ENCODE measurements at regions not wholly inside any gene's neighbourhood (a gene's known extent, or its start where the extent isn't known, plus 50 kb on each side); places are given as distances from the start of the nearest gene placed in this dataset.
"Not testable (repeated sequence)": the region's sequence is repeated elsewhere in the genome, so short reads cannot be mapped to it uniquely, and the experiment has no call there.

DNA sequence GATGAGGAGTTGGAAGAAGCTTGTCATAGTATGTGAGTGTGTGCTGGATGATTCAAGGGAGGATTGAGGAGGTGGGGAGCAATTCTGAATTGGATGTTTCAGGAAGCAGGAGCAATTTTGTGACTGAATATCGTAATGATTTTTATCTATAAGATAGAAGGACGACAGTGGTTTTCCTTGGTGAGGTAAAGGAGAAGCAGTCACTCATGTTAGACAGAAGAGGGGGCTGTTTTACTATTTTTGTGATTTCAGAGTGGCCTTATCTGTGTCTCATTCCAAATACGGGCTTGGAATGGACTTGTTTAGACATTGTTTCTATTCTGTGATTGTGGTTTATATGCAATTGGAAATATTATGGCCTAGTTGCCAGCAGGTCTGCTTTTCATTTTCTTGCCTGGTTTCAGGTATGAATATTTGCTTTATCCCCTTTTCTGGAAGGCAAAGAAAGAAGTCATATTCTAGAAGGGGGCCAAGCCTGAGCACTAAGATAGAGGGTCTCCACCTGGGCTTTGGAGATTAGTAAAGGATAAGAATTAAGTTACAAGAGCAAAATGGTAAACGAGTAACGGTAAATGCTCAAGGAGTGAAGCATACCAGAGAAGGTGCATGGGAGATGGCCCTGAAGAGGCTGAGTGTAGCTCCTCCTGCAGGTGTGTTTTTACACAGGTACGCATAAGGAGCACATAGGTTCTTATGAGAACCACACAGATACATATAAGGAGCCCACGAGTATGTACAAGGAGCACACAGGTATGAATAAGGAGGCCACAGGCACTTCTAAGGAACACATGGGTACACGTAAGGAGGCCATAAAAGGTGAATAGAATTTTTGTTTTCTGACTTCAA lies 124.6 kb upstream of the KCNAB1 start:
- Histone ChIP-seq H3K9me3 (ENCODE audit: severe bottlenecking) (no peaks in the 10 kb centered on the region), H3K27me3 (ENCODE audit: insufficient read depth, low read depth, severe bottlenecking) (no peaks in the 10 kb centered on the region), H3K27ac (no peak overlapping the region), H3K36me3 (no peaks in the 10 kb centered on the region), H3K4me3 (ENCODE audit: low read depth, low read length) (no peak overlapping the region)
- TF ChIP-seq, protein P1, sequence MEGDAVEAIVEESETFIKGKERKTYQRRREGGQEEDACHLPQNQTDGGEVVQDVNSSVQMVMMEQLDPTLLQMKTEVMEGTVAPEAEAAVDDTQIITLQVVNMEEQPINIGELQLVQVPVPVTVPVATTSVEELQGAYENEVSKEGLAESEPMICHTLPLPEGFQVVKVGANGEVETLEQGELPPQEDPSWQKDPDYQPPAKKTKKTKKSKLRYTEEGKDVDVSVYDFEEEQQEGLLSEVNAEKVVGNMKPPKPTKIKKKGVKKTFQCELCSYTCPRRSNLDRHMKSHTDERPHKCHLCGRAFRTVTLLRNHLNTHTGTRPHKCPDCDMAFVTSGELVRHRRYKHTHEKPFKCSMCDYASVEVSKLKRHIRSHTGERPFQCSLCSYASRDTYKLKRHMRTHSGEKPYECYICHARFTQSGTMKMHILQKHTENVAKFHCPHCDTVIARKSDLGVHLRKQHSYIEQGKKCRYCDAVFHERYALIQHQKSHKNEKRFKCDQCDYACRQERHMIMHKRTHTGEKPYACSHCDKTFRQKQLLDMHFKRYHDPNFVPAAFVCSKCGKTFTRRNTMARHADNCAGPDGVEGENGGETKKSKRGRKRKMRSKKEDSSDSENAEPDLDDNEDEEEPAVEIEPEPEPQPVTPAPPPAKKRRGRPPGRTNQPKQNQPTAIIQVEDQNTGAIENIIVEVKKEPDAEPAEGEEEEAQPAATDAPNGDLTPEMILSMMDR (IDR thresholded peaks at IDR 0.05; ENCODE audit: low read depth, low read length), result peak; percentile 59
- no peak for DNase-seq

DNA sequence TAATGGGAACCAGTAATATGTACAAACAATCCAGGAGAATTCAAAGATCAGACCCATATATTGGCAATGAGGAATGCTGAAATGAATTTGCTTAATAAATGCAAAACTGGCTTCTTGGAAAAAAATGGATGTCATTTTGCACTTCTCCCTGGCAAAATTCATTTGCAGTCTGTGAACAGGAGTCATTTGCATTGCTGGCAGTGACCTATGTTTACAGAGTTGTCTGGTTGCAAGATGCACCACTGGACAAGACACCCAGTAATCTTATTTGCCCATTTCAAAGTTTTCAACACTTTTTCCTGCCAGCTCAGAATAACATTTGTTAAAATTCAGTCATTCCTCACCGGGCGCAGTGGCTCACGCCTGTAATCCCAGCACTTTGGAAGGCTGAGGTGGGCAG lies 123.5 kb upstream of the KCNAB1 start:
- Histone ChIP-seq H3K36me3 (no peaks in the 10 kb centered on the region), H3K27ac (no peak overlapping the region), H3K27me3 (ENCODE audit: insufficient read depth, low read depth, severe bottlenecking) (no peaks in the 10 kb centered on the region), H3K9me3 (ENCODE audit: severe bottlenecking) (no peaks in the 10 kb centered on the region), H3K4me3 (ENCODE audit: low read depth, low read length) (no peak overlapping the region)
- no peak for DNase-seq
- TF ChIP-seq, protein P1 (IDR thresholded peaks at IDR 0.05; ENCODE audit: low read depth, low read length), result no peak

DNA sequence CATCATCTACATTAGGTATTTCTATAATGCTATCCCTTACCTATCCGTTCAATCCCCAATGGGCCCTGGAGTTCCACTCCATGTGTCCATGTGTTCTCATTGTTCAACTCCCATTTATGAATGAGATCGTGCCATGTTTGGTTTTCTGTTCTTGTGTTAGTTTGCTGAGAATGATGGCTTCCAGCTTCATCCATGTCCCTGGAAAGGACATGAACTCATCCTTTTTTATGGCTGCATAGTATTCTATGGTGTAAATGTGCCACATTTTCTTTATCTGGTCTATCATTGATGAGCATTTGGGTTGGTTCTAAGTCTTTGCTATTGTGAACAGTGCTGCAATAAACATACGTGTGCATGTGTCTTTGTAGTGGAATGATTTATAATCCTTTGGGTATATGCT lies 122.2 kb upstream of the KCNAB1 start:
- H3K9me3 ChIP-seq (ENCODE audit: severe bottlenecking); H3K27ac ChIP-seq; H3K4me3 ChIP-seq (ENCODE audit: low read depth, low read length); DNase-seq; H3K27me3 ChIP-seq (ENCODE audit: insufficient read depth, low read depth, severe bottlenecking); H3K36me3 ChIP-seq: not testable (repeated sequence)

DNA sequence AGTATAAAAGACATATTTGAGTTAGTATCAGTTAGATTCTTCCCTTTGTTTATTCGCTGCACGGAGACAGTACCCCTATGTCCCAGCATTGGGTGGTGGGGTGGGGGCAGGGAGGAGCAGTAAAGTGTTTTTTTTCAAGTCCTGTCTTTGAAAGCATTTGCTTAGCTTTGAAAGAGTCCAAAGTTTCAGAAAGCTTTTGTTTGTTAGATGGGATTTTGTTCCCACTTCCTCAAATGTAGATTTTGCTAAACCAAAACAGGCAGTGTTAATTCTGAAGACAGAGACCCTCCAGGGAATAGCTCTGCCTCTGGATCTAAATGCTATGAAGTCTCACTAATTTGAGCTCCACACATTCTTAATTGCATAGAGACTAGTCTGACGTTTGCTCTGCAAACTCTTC lies 114.6 kb upstream of the KCNAB1 start:
- no peaks in the 10 kb centered on the region for H3K9me3 ChIP-seq (ENCODE audit: severe bottlenecking)
- H3K27ac ChIP-seq, result no peak overlapping the region
- no peaks in the 10 kb centered on the region for H3K36me3 ChIP-seq
- TF ChIP-seq, protein P1 (IDR thresholded peaks at IDR 0.05; ENCODE audit: low read depth, low read length), result no peak
- no peak overlapping the region for H3K4me3 ChIP-seq (ENCODE audit: low read depth, low read length)
- DNase-seq, result no peak
- no peaks in the 10 kb centered on the region for H3K27me3 ChIP-seq (ENCODE audit: insufficient read depth, low read depth, severe bottlenecking)

DNA sequence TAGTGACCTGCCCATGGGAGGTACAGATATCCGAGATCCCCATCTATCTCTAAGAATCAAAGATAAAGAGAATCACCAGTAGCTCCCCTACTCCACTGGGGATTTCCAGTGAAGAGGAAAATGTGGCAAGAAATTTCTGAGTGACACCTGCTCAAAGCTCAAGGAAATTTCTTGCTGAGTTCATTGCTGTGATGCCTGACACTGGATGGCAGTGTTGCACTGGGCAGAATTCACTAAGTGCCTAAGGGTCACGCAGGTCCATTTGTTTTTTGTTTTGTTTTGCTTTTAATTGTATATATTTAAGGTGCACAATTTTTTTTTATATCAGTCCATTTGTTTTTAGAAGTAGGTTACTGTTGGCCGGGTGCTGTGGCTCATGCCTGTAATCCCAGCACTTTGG lies 109.5 kb upstream of the KCNAB1 start:
- no peaks in the 10 kb centered on the region for H3K36me3 ChIP-seq
- no peaks in the 10 kb centered on the region for H3K27me3 ChIP-seq (ENCODE audit: insufficient read depth, low read depth, severe bottlenecking)
- H3K27ac ChIP-seq, result no peak overlapping the region
- no peaks in the 10 kb centered on the region for H3K9me3 ChIP-seq (ENCODE audit: severe bottlenecking)
- H3K4me3 ChIP-seq (ENCODE audit: low read depth, low read length), result no peak overlapping the region
- peak; percentile 11 for DNase-seq
- TF ChIP-seq, protein P1 (IDR thresholded peaks at IDR 0.05; ENCODE audit: low read depth, low read length), result peak; percentile 67

DNA sequence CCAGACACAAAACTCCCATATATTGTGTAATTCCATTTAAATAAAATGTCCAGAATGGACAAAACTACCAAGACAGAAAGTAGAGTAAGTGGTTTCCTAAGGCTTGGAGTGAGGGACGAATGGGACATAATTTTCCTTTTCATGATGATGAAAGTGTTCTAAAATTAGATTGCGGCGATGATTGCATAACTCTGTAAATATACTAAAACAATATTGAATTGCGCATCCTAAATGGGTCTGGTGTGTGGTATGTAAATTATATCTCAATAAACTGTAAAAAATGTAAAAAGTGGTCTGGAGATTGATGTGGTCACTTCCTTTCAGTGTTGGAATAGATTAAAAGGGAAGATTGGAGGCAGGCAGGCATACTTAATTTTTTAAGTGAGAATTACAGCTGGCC lies 105.9 kb upstream of the KCNAB1 start:
- Histone ChIP-seq H3K36me3 (no peaks in the 10 kb centered on the region), H3K27ac (no peak overlapping the region), H3K4me3 (ENCODE audit: low read depth, low read length) (no peak overlapping the region), H3K9me3 (ENCODE audit: severe bottlenecking) (no peaks in the 10 kb centered on the region), H3K27me3 (ENCODE audit: insufficient read depth, low read depth, severe bottlenecking) (no peaks in the 10 kb centered on the region)
- DNase-seq, result no peak
- TF ChIP-seq, protein P1 (IDR thresholded peaks at IDR 0.05; ENCODE audit: low read depth, low read length), result no peak
